H9 (cell line): ENCODE measurements at regions not wholly inside any gene's neighbourhood (a gene's known extent, or its start where the extent isn't known, plus 50 kb on each side); places are given as distances from the start of the nearest gene placed in this dataset.

ENCODE experiments used
- DNase-seq: peaks from one replicate; pipeline ENCODE4 v3.0.0-alpha.2; 2017
- H2AFZ ChIP-seq: one replicate; pipeline ENCODE4 v1.6.1; 2013; ENCODE audit warnings: mild to moderate bottlenecking, low read length, control low read depth, moderate library complexity
- H2AK5ac ChIP-seq: 2 replicates; pipeline ENCODE4 v1.6.1; 2013; ENCODE audit warnings: low read length, control low read depth, mixed read lengths; ENCODE audit not compliant: insufficient read length
- H2BK120ac ChIP-seq: one replicate; pipeline ENCODE4 v1.6.1; 2013; ENCODE audit warnings: low read depth, mild to moderate bottlenecking, low read length, control low read depth, inconsistent platforms; ENCODE audit not compliant: poor library complexity, severe bottlenecking
- H2BK12ac ChIP-seq: 2 replicates; pipeline ENCODE4 v1.6.1; 2013; ENCODE audit warnings: low read length, control low read depth, mixed read lengths, low read depth; ENCODE audit not compliant: insufficient read length
- H2BK15ac ChIP-seq: 2 replicates; pipeline ENCODE4 v1.6.1; 2013; ENCODE audit warnings: low read depth, low read length, control low read depth
- H2BK20ac ChIP-seq: one replicate; pipeline ENCODE4 v1.6.1; 2013; ENCODE audit warnings: low read depth, mild to moderate bottlenecking, low read length, control low read depth, inconsistent platforms; ENCODE audit not compliant: poor library complexity, severe bottlenecking
- H2BK5ac ChIP-seq: 2 replicates; pipeline ENCODE4 v1.6.1; 2013; ENCODE audit warnings: low read length, control low read depth, mixed read lengths; ENCODE audit not compliant: insufficient read length
- H3K14ac ChIP-seq: 2 replicates; pipeline ENCODE4 v1.6.1; 2013; ENCODE audit warnings: low read length, control low read depth; ENCODE audit not compliant: insufficient read depth
- H3K18ac ChIP-seq: 2 replicates; pipeline ENCODE4 v1.6.1; 2013; ENCODE audit warnings: low read depth, mild to moderate bottlenecking, mixed read lengths, low read length, control low read depth; ENCODE audit not compliant: insufficient read length
- H3K23ac ChIP-seq: 2 replicates; pipeline ENCODE4 v1.6.1; 2013; ENCODE audit warnings: low read length, control low read depth, mixed read lengths, low read depth; ENCODE audit not compliant: insufficient read length
- H3K23me2 ChIP-seq: 2 replicates; pipeline ENCODE4 v1.6.1; 2013; ENCODE audit warnings: low read depth, mild to moderate bottlenecking, mixed read lengths, low read length, control low read depth; ENCODE audit not compliant: insufficient read length, poor library complexity, severe bottlenecking
- H3K27ac ChIP-seq: 2 replicates; pipeline ENCODE4 v1.5.1; 2013; ENCODE audit warnings: low read length, control low read depth, mixed read lengths, low read depth; ENCODE audit not compliant: insufficient read length
- H3K27me3 ChIP-seq: 2 replicates; pipeline ENCODE4 v1.6.1; 2013; ENCODE audit warnings: low read length, control low read depth, inconsistent platforms; ENCODE audit not compliant: insufficient read depth
- H3K4ac ChIP-seq: 2 replicates; pipeline ENCODE4 v1.6.1; 2013; ENCODE audit warnings: low read depth, mild to moderate bottlenecking, control low read depth, inconsistent platforms, low read length, moderate library complexity
- H3K4me1 ChIP-seq: 2 replicates; pipeline ENCODE4 v1.6.1; 2013; ENCODE audit warnings: low read length, control low read depth, inconsistent platforms; ENCODE audit not compliant: insufficient read depth
- H3K4me2 ChIP-seq: 2 replicates; pipeline ENCODE4 v1.6.1; 2013; ENCODE audit warnings: low read length, control low read depth, mixed read lengths; ENCODE audit not compliant: insufficient read length, insufficient read depth
- H3K56ac ChIP-seq: 2 replicates; pipeline ENCODE4 v1.6.1; 2013; ENCODE audit warnings: low read depth, mild to moderate bottlenecking, mixed read lengths, low read length, control low read depth; ENCODE audit not compliant: insufficient read length
- H3K79me1 ChIP-seq: 2 replicates; pipeline ENCODE4 v1.6.1; 2013; ENCODE audit warnings: low read depth, mild to moderate bottlenecking, moderate library complexity, low read length, control low read depth, inconsistent platforms; ENCODE audit not compliant: insufficient read depth, poor library complexity, severe bottlenecking
- H3K79me2 ChIP-seq: 2 replicates; pipeline ENCODE4 v1.6.1; 2013; ENCODE audit warnings: low read length, control low read depth, inconsistent platforms; ENCODE audit not compliant: insufficient read depth
- H3K9ac ChIP-seq: 2 replicates; pipeline ENCODE4 v1.6.1; 2013; ENCODE audit warnings: low read length, control low read depth, mixed read lengths; ENCODE audit not compliant: insufficient read length; ENCODE audit errors: extremely low read depth
- H3K9me3 ChIP-seq: one replicate; pipeline ENCODE4 v1.6.1; 2013; ENCODE audit warnings: low read depth, low read length, inconsistent platforms; ENCODE audit not compliant: control insufficient read depth
- H3T11ph ChIP-seq: one replicate; pipeline ENCODE4 v1.6.1; 2013; ENCODE audit warnings: mild to moderate bottlenecking, low read length, control low read depth, inconsistent platforms
- H4K20me1 ChIP-seq: one replicate; pipeline ENCODE4 v1.6.1; 2013; ENCODE audit not compliant: control insufficient read depth, insufficient read length, insufficient read depth
- H4K5ac ChIP-seq: 2 replicates; pipeline ENCODE4 v1.6.1; 2013; ENCODE audit warnings: low read depth, mild to moderate bottlenecking, mixed read lengths, low read length, control low read depth; ENCODE audit not compliant: insufficient read length
- H4K8ac ChIP-seq: replicated peaks from 2 replicates; pipeline ENCODE4 v1.6.1; 2013; ENCODE audit warnings: low read length, control low read depth, mixed read lengths, low read depth; ENCODE audit not compliant: insufficient read length
- H4K91ac ChIP-seq: 2 replicates; pipeline ENCODE4 v1.6.1; 2013; ENCODE audit warnings: low read depth, mild to moderate bottlenecking, moderate library complexity, mixed read lengths, low read length, control low read depth; ENCODE audit not compliant: insufficient read length
- H3K27ac Mint-ChIP-seq, 3 experiments: 2 replicates in 2 of 3; 3 replicates in 1 of 3; pipeline ENCODE4 v1.8.0; 2020 to 2021; ENCODE audit warnings: mixed read lengths in 3 of 3, mild to moderate bottlenecking in 1 of 3, moderate library complexity in 1 of 3
- H3K27me3 Mint-ChIP-seq: 2 replicates; pipeline ENCODE4 v1.8.0; 2021; ENCODE audit warnings: low read depth, mild to moderate bottlenecking, moderate library complexity, mixed read lengths
- H3K36me3 Mint-ChIP-seq, 3 experiments: 2 replicates in 2 of 3; 3 replicates in 1 of 3; pipeline ENCODE4 v1.8.0; 2020 to 2021; ENCODE audit warnings: low read depth in 3 of 3, mixed read lengths in 3 of 3; ENCODE audit not compliant: insufficient read depth in 1 of 3
- H3K4me1 Mint-ChIP-seq, 2 experiments: 2 replicates each; pipeline ENCODE4 v1.8.0; 2020; ENCODE audit warnings: mixed read lengths in 2 of 2
- H3K4me3 Mint-ChIP-seq, 2 experiments: 2 replicates in 1 of 2; 3 replicates in 1 of 2; pipeline ENCODE4 v1.8.0; 2020 to 2021; ENCODE audit warnings: mild to moderate bottlenecking in 2 of 2, mixed read lengths in 2 of 2, moderate library complexity in 1 of 2
- H3K9me3 Mint-ChIP-seq, 2 experiments: 2 replicates in 1 of 2; 3 replicates in 1 of 2; pipeline ENCODE4 v1.8.0; 2020; ENCODE audit warnings: mild to moderate bottlenecking in 2 of 2, mixed read lengths in 2 of 2, moderate library complexity in 1 of 2
- WGBS: extraction: QIAGEN DNeasy Blood & Tissue Kit; methylation state at CpG from one replicate; pipeline ENCODE4 v1.1.7; 2013; ENCODE audit warnings: missing lambda C conversion rate, low lambda C conversion rate, mixed read lengths; ENCODE audit not compliant: insufficient read length; ENCODE audit errors: extremely low coverage; 5-methylcytosine and 5-hydroxymethylcytosine counted together
- TF ChIP-seq, protein P1 (sequence below): fragments of 200-600 bp; sonication (generic); conservative IDR thresholded peaks from 3 replicates; pipeline ENCODE4 v1.8.0; 2021; ENCODE audit warnings: antibody characterized with exemption, mild to moderate bottlenecking

DNA sequence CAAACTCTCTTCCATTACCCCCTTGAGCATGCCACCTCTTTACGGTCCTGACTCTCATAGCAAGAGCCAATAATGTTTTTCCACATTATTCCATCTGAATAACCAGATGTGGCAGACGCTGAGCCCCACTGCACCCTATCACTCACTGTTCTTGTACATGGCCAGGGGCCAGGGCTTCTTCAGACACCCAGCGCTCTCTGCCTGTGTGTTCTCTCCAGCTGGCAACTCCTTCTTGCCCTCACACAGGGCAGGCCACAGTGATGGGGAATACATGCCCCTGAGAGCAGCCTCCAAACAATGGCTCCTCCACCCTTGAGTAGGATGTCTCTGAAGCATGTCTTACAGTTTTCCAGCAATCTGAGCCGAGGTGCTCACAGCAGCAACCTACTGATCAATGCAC, 50.8 kb upstream of the STIM2 start:
- Histone ChIP-seq H3K4me2 (no peak overlapping the region), H2AFZ (no peak overlapping the region), H3K27me3 (no peaks in the 10 kb centered on the region), H3K23ac (no peak overlapping the region), H4K5ac (no peak overlapping the region), H4K8ac (no peak overlapping the region), H4K91ac (no peak overlapping the region), H3T11ph (no peak overlapping the region), H3K79me1 (no peaks in the 10 kb centered on the region), H2BK15ac (no peak overlapping the region), H3K9me3 (no peaks in the 10 kb centered on the region), H3K14ac (no peak overlapping the region), H3K4ac (no peak overlapping the region), H3K4me1 (no peaks in the 10 kb centered on the region; the same call in 1 of the 2 replicates), H3K9ac (no peak overlapping the region), H3K79me2 (no peaks in the 10 kb centered on the region), H2AK5ac (no peak overlapping the region), H2BK20ac (no peak overlapping the region), H3K56ac (no peak overlapping the region), H2BK12ac (no peak overlapping the region), H3K23me2 (no peaks in the 10 kb centered on the region), H3K18ac (no peak overlapping the region), H2BK5ac (no peak overlapping the region), H3K27ac (no peak overlapping the region), H4K20me1 (no peaks in the 10 kb centered on the region), H2BK120ac (no peak overlapping the region)
- Mint-ChIP-seq H3K36me3 (no peaks in the 10 kb centered on the region), H3K27me3 (no peaks in the 10 kb centered on the region), H3K27ac (no peak overlapping the region), H3K4me3 (no peak overlapping the region), H3K9me3 (no peaks in the 10 kb centered on the region; a peak in 1 of 5 replicates), H3K4me1 (peaks cover 0 to 4% of the 10 kb centered on the region in 2 experiments; a peak in 2 of 4 replicates)
- DNase-seq = no peak
- TF ChIP-seq, protein P1, sequence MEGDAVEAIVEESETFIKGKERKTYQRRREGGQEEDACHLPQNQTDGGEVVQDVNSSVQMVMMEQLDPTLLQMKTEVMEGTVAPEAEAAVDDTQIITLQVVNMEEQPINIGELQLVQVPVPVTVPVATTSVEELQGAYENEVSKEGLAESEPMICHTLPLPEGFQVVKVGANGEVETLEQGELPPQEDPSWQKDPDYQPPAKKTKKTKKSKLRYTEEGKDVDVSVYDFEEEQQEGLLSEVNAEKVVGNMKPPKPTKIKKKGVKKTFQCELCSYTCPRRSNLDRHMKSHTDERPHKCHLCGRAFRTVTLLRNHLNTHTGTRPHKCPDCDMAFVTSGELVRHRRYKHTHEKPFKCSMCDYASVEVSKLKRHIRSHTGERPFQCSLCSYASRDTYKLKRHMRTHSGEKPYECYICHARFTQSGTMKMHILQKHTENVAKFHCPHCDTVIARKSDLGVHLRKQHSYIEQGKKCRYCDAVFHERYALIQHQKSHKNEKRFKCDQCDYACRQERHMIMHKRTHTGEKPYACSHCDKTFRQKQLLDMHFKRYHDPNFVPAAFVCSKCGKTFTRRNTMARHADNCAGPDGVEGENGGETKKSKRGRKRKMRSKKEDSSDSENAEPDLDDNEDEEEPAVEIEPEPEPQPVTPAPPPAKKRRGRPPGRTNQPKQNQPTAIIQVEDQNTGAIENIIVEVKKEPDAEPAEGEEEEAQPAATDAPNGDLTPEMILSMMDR = no peak
- no CpG with 5 or more reads among the region's 4 CpGs for WGBS
